ENCODE measurements at regions not wholly inside any gene's neighbourhood (a gene's known extent, or its start where the extent isn't known, plus 50 kb on each side); places are given as distances from the start of the nearest gene placed in this dataset.
"Not testable (repeated sequence)": the region's sequence is repeated elsewhere in the genome, so short reads cannot be mapped to it uniquely, and the experiment has no call there.

GRCh38 chr17:6276711-6277110 lies 158.2 kb downstream of the AIPL1 start:
- DNase-seq (ENCODE audit: low spot score), result no peak
- intact Hi-C loops (cut with DNase I), result no loop called here

GRCh38 chr17:6274310-6274709 lies 160.6 kb downstream of the AIPL1 start:
- intact Hi-C loops (cut with DNase I), result no loop called here

GRCh38 chr17:6269478-6269877 lies 165.4 kb downstream of the AIPL1 start:
- intact Hi-C loops (cut with DNase I), result no loop called here
- DNase-seq (ENCODE audit: low spot score), result no peak

More at GRCh38 chr17:6274310-6274709, 160.6 kb downstream of the AIPL1 start:
- no peak for DNase-seq (ENCODE audit: low spot score)

GRCh38 chr17:6261466-6261865 lies 173.5 kb downstream of the AIPL1 start:
- DNase-seq (ENCODE audit: low spot score), result no peak
- intact Hi-C loops (cut with DNase I), result no loop called here

GRCh38 chr17:6259899-6260298 lies 175.0 kb downstream of the AIPL1 start:
- no peak for DNase-seq (ENCODE audit: low spot score)
- intact Hi-C loops (cut with DNase I), result no loop called here

GRCh38 chr17:6257336-6257735 lies 177.6 kb downstream of the AIPL1 start:
- intact Hi-C loops (cut with DNase I), result no loop called here
- DNase-seq (ENCODE audit: low spot score), result no peak

GRCh38 chr17:6255322-6255721 lies 179.6 kb downstream of the AIPL1 start:
- no peak for DNase-seq (ENCODE audit: low spot score)
- intact Hi-C loops (cut with DNase I), result no loop called here

GRCh38 chr17:6254036-6254435 lies 180.9 kb downstream of the AIPL1 start:
- no peak for DNase-seq (ENCODE audit: low spot score)
- intact Hi-C loops (cut with DNase I), result no loop called here

GRCh38 chr17:6251640-6252039 lies 181.5 kb downstream of the WSCD1 start:
- intact Hi-C loops (cut with DNase I); DNase-seq (ENCODE audit: low spot score): not testable (repeated sequence)

GRCh38 chr17:6249732-6250131 lies 179.6 kb downstream of the WSCD1 start:
- intact Hi-C loops (cut with DNase I), result no loop called here
- DNase-seq (ENCODE audit: low spot score), result no peak

- DNase-seq (ENCODE audit: low spot score), result no peak
- intact Hi-C loops (cut with DNase I), result no loop called here
These were observed 177.9 kb downstream of the WSCD1 start for GRCh38 chr17:6248061-6248460.

GRCh38 chr17:6245301-6246177 lies 175.4 kb downstream of the WSCD1 start:
- DNase-seq (ENCODE audit: low spot score), result no peak
- intact Hi-C loops (cut with DNase I), result no loop called here

- intact Hi-C loops (cut with DNase I), result no loop called here
- no peak for DNase-seq (ENCODE audit: low spot score)
These were observed 174.6 kb downstream of the WSCD1 start for GRCh38 chr17:6244796-6245195.

GRCh38 chr17:6244253-6244652 lies 174.1 kb downstream of the WSCD1 start:
- intact Hi-C loops (cut with DNase I), result no loop called here
- no peak for DNase-seq (ENCODE audit: low spot score)

GRCh38 chr17:6243186-6243585 lies 173.0 kb downstream of the WSCD1 start:
- no peak for DNase-seq (ENCODE audit: low spot score)
- intact Hi-C loops (cut with DNase I), result no loop called here

- DNase-seq (ENCODE audit: low spot score), result no peak
- intact Hi-C loops (cut with DNase I), result no loop called here
These were observed 171.8 kb downstream of the WSCD1 start for GRCh38 chr17:6241996-6242395.

- DNase-seq (ENCODE audit: low spot score), result no peak
- intact Hi-C loops (cut with DNase I), result no loop called here
These were observed 171.2 kb downstream of the WSCD1 start for GRCh38 chr17:6241381-6241780.

GRCh38 chr17:6240601-6241000 lies 170.4 kb downstream of the WSCD1 start:
- no peak for DNase-seq (ENCODE audit: low spot score)
- intact Hi-C loops (cut with DNase I), result no loop called here

- no peak for DNase-seq (ENCODE audit: low spot score)
- intact Hi-C loops (cut with DNase I), result no loop called here
These were observed 169.8 kb downstream of the WSCD1 start for GRCh38 chr17:6240001-6240400.

GRCh38 chr17:6239241-6239798 lies 169.1 kb downstream of the WSCD1 start:
- intact Hi-C loops (cut with DNase I), result no loop called here

GRCh38 chr17:6233856-6234255 lies 163.7 kb downstream of the WSCD1 start:
- intact Hi-C loops (cut with DNase I), result no loop called here
- DNase-seq (ENCODE audit: low spot score), result no peak

More at GRCh38 chr17:6239241-6239798, 169.1 kb downstream of the WSCD1 start:
- DNase-seq (ENCODE audit: low spot score), result no peak

Measured in posterior vena cava (tissue), 2 donors.